Heart right ventricle (tissue), 16 donors: ENCODE measurements at regions not wholly inside any gene's neighbourhood (a gene's known extent, or its start where the extent isn't known, plus 50 kb on each side); places are given as distances from the start of the nearest gene placed in this dataset.

Source experiments
- ATAC-seq, 8 donors: fragments of 200-7000 bp; cut with Tn5 transposase; one replicate each; pipeline ENCODE4 v1.9.1; 2020; ENCODE audit warnings: mild to moderate bottlenecking in 8 of 8, moderate library complexity in 8 of 8, moderate number of reproducible peaks in 1 of 8
- DNase-seq, 2 donors: peaks; one replicate each; pipeline ENCODE4 v3.0.0-alpha.2; 2020
- H3K27ac ChIP-seq, 10 donors: fragments of 200-600 bp; sonication (generic) in 2 of 10; one replicate each; pipeline versions ENCODE4 v1.5.0 to v1.8.0; 2020 to 2022; ENCODE audit warnings: mild to moderate bottlenecking in 3 of 10
- H3K27me3 ChIP-seq, 7 donors: fragments of 200-600 bp; one replicate each; pipeline ENCODE4 v1.8.0; 2021 to 2022; ENCODE audit warnings: mild to moderate bottlenecking in 2 of 7
- H3K36me3 ChIP-seq, 9 donors: fragments of 200-600 bp; sonication (generic) in 1 of 9; one replicate each; pipeline versions ENCODE4 v1.5.0 to v1.8.0; 2020 to 2022; ENCODE audit warnings: mild to moderate bottlenecking in 2 of 9
- H3K4me1 ChIP-seq, 9 donors: fragments of 200-600 bp; sonication (generic) in 1 of 9; one replicate each; pipeline versions ENCODE4 v1.5.0 to v1.8.0; 2020 to 2022; ENCODE audit warnings: mild to moderate bottlenecking in 4 of 9
- H3K4me3 ChIP-seq, 10 donors: fragments of 200-600 bp; sonication (generic) in 2 of 10; one replicate each; pipeline versions ENCODE4 v1.5.0 to v1.8.0; 2020 to 2022; ENCODE audit warnings: mild to moderate bottlenecking in 7 of 10, moderate library complexity in 2 of 10
- H3K9me3 ChIP-seq, 11 donors: fragments of 200-600 bp in 10 of 11; sonication (generic) in 2 of 11; one replicate each; pipeline versions ENCODE4 v1.5.0 to v1.8.0; 2013 to 2022; ENCODE audit warnings: mild to moderate bottlenecking in 2 of 11, control low read depth in 1 of 11, moderate library complexity in 1 of 11
- WGBS, 2 donors: extraction: QIAGEN DNeasy Blood & Tissue Kit; methylation state at CpG; one replicate each; pipeline ENCODE4 v1.1.7; 2013; ENCODE audit warnings: inconsistent platforms in 1 of 2; 5-methylcytosine and 5-hydroxymethylcytosine counted together
- intact Hi-C, 10 donors: fragments of 100-400 bp; cut with DNase I; formaldehyde crosslinking; loops; one replicate each; pipeline versions ENCODE4 v1.11.1 to v1.14.2; 2022
- TF ChIP-seq, protein P1 (sequence below), 9 donors: fragments of 200-600 bp; sonication (generic) in 2 of 9; IDR thresholded peaks; one replicate each; pipeline versions ENCODE4 v1.5.0 to v1.8.0; 2021 to 2022; ENCODE audit warnings: antibody characterized with exemption in 9 of 9, mild to moderate bottlenecking in 5 of 9, moderate library complexity in 1 of 9
- donor health status: Arrhythmogenic right ventricular cardiomyopathy.
- donor health status: ischemic (EF 13 %, LVEDD 7.1; RV severe dilation, severe dysfunction).
- donor health status: healthy with polysubstance abuse.
- donor health status: DM: no; HTN: yes; CAD: no.
- donor health status: DM: no; HTN: no; CAD: no.
- donor health status: ischemic (EF 25% LVEDD 6.9; RV normal size, moderate dysfunction).
- donor health status: ischemic (EF 25% LVEDD 5.7; RV mildly dilated, moderate dysfunction).
- donor health status: healthy.
- donor health status: DM: yes; HTN: yes; CAD: no.
- donor health status: Ischemic cardiomyopathy.
- donor health status: ischemic (EF 35%, LVEDD 5.7; RV mildly dilated, moderate dysfunction).
- donor health status: nonischemic (EF 11% LVEDD 7.7; RV severe dilation, severe dysfunction).
- donor health status: DM: yes; HTN: yes; CAD: no.
- donor health status: PGD.
- donor health status: ischemic (EF 29% LVEDD 5.4; RV normal size, mild dysfunction).
- donor health status: nonischemic (EF 23%, LVEDD 6.1; RV moderate dilation, normal function).

DNA sequence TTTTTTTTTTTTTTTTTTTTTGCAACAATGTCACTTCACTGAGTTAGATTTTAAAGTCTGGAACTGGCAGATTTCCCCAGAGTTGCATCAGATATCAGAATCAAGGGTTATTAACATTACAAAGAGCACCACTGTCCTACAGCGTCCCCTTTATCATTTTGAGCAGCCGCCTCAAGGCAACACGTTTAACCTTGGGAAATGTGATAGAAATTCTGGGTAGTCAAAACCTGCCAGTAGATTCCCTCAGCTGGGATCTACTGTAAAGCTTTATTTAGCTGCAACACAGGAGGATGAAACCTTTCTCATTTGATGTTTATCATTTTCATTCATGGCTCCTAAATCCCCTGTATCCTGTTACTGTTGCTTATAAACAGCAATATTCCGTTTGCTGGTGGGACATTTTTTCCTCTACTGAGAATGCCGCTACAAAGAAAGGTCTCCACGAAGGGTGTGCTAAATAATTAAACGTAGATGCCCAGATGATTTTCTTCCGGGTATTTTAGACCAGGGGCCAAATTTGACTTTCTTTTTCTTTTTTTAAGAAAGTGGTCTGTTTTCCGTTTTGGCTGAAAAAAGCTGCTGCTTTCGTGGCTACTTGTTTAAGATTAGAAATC lies 436.1 kb upstream of the GOT2 start:
- TF ChIP-seq, protein P1, sequence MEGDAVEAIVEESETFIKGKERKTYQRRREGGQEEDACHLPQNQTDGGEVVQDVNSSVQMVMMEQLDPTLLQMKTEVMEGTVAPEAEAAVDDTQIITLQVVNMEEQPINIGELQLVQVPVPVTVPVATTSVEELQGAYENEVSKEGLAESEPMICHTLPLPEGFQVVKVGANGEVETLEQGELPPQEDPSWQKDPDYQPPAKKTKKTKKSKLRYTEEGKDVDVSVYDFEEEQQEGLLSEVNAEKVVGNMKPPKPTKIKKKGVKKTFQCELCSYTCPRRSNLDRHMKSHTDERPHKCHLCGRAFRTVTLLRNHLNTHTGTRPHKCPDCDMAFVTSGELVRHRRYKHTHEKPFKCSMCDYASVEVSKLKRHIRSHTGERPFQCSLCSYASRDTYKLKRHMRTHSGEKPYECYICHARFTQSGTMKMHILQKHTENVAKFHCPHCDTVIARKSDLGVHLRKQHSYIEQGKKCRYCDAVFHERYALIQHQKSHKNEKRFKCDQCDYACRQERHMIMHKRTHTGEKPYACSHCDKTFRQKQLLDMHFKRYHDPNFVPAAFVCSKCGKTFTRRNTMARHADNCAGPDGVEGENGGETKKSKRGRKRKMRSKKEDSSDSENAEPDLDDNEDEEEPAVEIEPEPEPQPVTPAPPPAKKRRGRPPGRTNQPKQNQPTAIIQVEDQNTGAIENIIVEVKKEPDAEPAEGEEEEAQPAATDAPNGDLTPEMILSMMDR (IDR thresholded peaks at IDR 0.05), result no peak
- ATAC-seq, result no peak
- intact Hi-C loops, result no loop called here
- Histone ChIP-seq H3K27me3 (no peaks in the 10 kb centered on the region), H3K9me3 (no peaks in the 10 kb centered on the region), H3K4me3 (no peak overlapping the region), H3K36me3 (no peaks in the 10 kb centered on the region), H3K4me1 (no peaks in the 10 kb centered on the region), H3K27ac (no peak overlapping the region)
- WGBS, 2 donors, result 22 to 26% methylated on average over 10 of the region's 10 CpGs
- DNase-seq, result no peak

DNA sequence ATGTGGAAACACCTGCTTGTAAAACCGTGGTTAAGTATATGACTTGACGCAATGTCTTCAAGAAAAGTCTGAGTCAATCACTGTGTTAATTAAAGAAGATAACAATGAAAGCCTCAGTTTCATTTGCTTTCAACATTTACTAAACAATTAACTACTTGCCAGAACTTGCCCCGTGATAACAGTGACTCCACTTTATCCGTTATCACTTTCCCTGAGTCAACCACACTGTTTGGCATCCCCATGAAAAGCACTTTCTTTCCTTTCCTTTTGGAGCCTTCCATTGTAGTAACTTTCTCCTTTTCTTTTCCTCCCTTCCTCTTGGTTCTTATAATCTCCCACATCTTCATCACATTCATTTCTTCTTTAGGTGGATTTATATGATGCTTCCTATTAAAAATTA lies 435.1 kb upstream of the GOT2 start:
- no peak for DNase-seq
- H3K4me3 ChIP-seq, result no peak overlapping the region
- WGBS, 2 donors, result 29 to 35% methylated on average over 4 of the region's 4 CpGs
- no peak overlapping the region for H3K27ac ChIP-seq
- intact Hi-C loops, result no loop called here
- no peaks in the 10 kb centered on the region for H3K9me3 ChIP-seq
- TF ChIP-seq, protein P1 (IDR thresholded peaks at IDR 0.05), result no peak
- no peak for ATAC-seq
- no peaks in the 10 kb centered on the region for H3K36me3 ChIP-seq
- H3K4me1 ChIP-seq, result no peaks in the 10 kb centered on the region
- no peaks in the 10 kb centered on the region for H3K27me3 ChIP-seq

DNA sequence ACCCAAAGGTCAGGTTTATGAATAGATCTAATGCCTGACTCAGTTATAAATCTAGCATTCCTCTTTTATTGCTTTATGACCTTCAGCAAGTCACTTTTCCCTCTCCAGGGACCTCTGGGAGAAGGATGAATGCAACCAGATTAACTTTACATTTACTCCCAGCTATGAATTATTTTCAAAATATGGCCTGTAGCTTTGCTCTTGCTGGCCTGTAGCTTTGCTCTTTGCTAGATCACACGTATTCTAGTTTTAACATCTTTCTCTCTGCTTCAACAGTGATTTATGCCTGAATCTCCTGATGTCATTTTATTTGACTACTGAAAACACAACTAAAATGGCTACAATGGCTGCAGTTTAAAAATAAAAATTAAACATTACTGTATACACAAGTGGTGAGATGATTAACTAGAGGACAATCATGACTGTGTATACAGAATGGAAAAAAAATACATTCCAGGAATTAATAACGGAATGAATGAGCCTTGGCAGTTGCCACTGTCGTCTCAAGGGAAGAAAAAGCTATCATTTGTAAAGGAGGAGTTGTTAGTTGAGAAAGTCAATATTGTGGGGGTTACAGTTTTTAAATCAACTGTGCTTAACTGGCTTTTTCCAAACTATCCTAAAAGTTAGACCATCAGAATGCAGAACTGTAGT lies 434.5 kb upstream of the GOT2 start:
- no peak for ATAC-seq
- H3K4me1 ChIP-seq, result no peaks in the 10 kb centered on the region

DNA sequence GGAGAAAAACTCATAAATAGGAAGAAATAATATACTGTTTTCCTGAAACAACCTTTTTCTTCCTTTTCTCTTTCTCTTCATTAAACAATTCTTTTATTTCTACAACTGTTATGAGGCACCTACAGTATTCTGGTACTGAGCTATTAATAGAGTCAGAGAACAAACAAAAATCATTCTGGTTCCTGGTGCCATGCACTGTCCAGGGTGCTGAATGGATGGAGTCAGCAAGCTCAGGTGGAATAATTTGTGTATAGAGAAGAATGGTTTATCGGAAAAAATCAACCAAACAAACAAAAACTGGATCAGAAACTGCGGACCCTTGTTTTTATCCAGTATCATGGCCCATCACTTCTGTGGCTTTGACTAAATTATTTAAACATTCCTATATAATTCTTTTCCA lies 430.3 kb upstream of the GOT2 start:
- intact Hi-C loops, result no loop called here
- H3K4me3 ChIP-seq, result no peak overlapping the region
- WGBS, 2 donors, result 71 to 80% methylated on average over 2 of the region's 2 CpGs
- H3K9me3 ChIP-seq, result no peaks in the 10 kb centered on the region
- ATAC-seq (no peak), DNase-seq (peak in 1 of 2 donors; percentile 5)
- TF ChIP-seq, protein P1 (IDR thresholded peaks at IDR 0.05), result no peak
- H3K4me1 ChIP-seq, result no peaks in the 10 kb centered on the region
- H3K36me3 ChIP-seq, result no peaks in the 10 kb centered on the region
- no peak overlapping the region for H3K27ac ChIP-seq
- H3K27me3 ChIP-seq, result no peaks in the 10 kb centered on the region

More for the DNA sequence above, 434.5 kb upstream of the GOT2 start:
- H3K4me3 ChIP-seq, result no peak overlapping the region
- intact Hi-C loops, result no loop called here
- TF ChIP-seq, protein P1 (IDR thresholded peaks at IDR 0.05), result no peak
- no peaks in the 10 kb centered on the region for H3K36me3 ChIP-seq
- H3K27me3 ChIP-seq, result no peaks in the 10 kb centered on the region
- no peak for DNase-seq
- no peaks in the 10 kb centered on the region for H3K9me3 ChIP-seq
- H3K27ac ChIP-seq, result no peak overlapping the region
- 42 to 43% methylated on average over 3 of the region's 3 CpGs for WGBS, 2 donors
